HG03571 (cell line): ENCODE measurements at regions not wholly inside any gene's neighbourhood (a gene's known extent, or its start where the extent isn't known, plus 50 kb on each side); places are given as distances from the start of the nearest gene placed in this dataset.

Source experiments
- ATAC-seq: cut with Tn5 transposase; IDR thresholded peaks from one replicate; pipeline ENCODE4 v1.9.1; 2021; ENCODE audit not compliant: unreplicated experiment

GRCh38 chr16:80366023-80366422, 174.8 kb upstream of the DYNLRB2 start:
- no peak for ATAC-seq

DNA sequence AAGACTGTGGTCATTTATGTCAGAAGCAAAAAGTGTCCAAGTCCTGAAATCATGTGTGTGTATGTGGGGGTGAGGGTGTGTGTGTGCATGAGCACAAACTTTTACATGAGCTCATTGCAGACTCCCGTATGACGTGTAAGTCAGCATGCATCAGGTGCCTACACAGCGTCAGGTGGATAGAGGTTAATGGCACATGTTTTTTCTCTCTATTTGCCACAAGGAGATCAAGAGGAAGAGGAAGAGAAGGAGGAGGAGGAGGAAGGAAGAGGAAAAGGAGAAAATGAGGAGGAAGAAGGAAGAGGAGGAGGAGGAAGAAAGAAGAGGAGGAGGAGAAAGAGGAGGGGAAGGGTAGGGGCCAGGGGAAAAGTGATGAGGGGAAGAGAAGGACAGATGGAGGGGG, 178.0 kb upstream of the DYNLRB2 start:
- ATAC-seq = no peak

GRCh38 chr16:80356365-80356764, 184.4 kb upstream of the DYNLRB2 start:
- ATAC-seq = no peak

DNA sequence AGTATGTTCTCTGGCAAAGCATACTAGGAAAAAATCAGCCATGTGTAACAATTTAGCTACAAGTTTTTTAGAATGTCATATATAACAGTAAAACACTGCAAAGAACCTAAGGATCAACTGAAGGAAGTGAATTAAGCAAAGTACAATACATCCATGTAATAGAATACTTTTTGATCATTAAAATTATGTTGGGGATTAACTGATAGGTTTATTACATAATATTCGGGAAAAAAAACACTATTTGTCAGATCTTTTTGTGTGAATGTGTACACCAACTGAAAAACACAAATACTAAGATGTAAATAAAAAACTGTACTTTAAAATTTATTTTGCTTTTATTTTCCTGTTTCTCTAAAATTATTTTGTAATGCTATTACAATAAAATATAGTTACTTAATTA, 185.5 kb upstream of the DYNLRB2 start:
- ATAC-seq = no peak

DNA sequence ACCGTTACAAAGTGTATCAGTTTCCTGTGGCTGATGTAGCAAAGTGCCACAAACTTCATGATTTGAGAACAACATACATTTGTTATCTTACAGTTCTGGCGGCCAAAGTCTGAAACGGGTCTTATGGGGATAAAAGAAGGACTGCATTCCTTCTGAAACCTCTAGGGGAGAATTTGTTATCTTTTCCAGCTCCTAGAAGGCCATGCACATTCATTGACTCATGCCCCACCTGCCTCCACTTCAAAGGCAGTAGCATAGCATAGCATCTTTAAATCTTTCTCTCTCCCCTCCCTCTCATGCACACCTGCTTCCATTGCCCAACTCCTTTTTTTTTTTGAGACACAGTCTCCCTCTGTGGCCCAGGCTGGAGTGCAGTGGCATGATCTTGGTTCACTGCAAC, 190.7 kb upstream of the DYNLRB2 start:
- no peak for ATAC-seq

- ATAC-seq = no peak
Measured at GRCh38 chr16:80347900-80348299, 192.9 kb upstream of the DYNLRB2 start.

GRCh38 chr16:80347002-80347401, 193.8 kb upstream of the DYNLRB2 start:
- ATAC-seq = no peak

- ATAC-seq = peak; percentile 58
Measured at GRCh38 chr16:80346111-80346632, 194.6 kb upstream of the DYNLRB2 start.

GRCh38 chr16:80345701-80346100, 195.1 kb upstream of the DYNLRB2 start:
- ATAC-seq = no peak

- no peak for ATAC-seq
Measured at GRCh38 chr16:80344570-80344969, 196.2 kb upstream of the DYNLRB2 start.

- ATAC-seq = no peak
Measured at GRCh38 chr16:80341263-80341662, 199.5 kb upstream of the DYNLRB2 start.

DNA sequence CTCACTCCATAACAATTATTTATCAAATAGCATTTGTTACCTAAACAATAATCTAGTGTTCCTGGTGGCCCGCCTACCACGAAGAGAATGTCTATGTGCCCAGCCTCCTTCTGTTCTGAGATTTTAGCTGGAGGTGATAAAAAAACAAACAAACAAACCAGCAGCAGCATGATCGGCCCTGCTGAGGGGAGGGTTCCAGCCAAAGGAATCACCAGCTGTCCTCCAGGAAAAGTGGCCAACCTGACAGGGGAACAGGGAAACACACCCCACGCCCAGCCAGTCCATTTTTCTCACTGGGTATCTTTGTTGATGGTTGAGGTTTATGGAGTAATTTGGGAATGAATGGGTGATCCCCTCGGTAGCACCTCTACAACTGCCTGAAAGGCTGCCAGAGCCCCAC, 203.0 kb upstream of the DYNLRB2 start:
- ATAC-seq = no peak

DNA sequence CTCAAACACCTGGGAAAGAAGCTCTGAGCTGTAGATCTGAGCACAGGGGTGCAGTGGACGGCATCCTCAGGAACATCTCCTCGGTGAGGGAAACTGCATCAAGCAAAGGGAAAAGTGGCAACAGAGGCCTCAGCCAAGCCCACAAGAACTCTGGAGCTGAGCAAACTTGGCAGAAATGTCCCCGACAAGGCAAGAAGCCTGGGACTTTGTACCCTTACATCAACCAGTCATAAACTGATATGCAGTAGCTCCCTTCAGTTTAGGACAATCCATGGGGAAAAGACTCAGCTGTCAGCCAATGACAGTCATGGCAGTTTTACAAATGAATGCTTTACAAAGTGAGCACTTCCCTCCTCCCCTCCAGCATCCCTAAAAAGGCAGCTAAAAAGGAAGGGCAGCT, 210.0 kb upstream of the DYNLRB2 start:
- no peak for ATAC-seq

GRCh38 chr16:80330150-80330549, 210.6 kb upstream of the DYNLRB2 start:
- ATAC-seq = no peak

- no peak for ATAC-seq
Measured at GRCh38 chr16:80327740-80328139, 213.1 kb upstream of the DYNLRB2 start.

GRCh38 chr16:80324371-80324770, 216.4 kb upstream of the DYNLRB2 start:
- ATAC-seq = no peak

DNA sequence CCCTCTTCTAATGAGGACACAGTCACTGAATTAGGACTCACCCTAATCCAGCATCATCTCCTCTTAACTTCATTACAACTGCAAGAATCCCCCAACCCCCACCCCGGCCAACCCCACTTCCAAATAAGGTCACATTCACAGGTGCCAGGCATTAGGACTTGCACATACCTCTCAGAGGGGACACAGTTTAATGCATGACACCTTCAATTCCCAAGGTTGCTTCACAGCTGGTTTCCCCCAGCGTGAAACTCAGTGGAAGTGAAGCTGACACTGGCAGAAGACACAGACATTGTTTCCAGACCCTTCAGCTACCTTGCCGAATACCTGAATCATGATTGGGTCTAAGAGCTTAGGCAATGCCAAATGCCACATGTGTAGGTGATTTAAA, 217.0 kb upstream of the DYNLRB2 start:
- ATAC-seq = no peak

DNA sequence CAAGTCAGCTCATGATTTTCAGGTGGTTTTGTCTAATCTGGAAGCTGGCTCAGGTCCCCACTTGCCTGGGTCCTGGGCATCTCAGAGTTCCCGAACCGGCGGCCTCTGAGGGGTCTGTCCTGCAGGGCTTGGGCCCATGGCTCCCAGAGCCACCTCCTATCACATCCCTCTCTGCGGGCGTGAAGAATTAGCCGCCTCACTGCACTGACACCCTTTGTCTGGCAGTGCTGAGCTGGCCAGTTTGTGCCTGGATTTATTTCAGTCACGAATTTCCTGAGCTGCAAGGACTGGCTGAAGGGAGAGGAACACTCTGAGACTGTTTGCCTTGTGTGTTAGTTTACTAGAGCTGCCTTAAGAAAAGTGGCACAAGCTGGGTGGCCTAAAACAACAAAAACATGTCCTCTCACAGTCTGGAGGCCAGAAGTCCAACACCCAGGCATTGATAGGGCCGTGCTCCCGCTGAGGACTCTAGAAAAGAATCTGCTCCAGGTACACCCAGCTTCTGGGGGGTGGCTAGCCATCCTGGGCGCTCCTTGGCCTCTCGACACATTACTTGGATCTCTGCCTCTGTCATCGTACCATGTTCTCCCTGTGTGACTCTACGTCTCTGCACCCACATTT, 217.5 kb upstream of the DYNLRB2 start:
- no peak for ATAC-seq

DNA sequence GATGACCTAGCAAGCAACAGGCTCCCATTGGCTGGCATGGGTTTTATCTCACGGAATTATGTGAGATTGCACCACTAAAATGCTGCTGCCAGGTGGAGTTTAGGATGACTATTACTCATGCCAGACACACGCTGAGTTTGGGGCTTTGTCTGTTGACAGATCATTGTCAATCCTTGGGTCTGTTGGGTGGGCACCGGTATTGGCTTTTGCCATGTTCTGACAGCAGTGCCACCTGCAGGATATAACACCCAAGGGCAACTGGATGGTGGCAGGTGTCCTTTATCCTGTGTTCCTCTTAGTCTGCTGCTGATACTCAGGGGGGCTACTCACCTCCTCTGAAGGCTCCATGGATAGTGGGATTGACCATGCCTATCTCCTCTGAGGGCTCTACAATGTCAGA, 221.6 kb upstream of the DYNLRB2 start:
- ATAC-seq = no peak

DNA sequence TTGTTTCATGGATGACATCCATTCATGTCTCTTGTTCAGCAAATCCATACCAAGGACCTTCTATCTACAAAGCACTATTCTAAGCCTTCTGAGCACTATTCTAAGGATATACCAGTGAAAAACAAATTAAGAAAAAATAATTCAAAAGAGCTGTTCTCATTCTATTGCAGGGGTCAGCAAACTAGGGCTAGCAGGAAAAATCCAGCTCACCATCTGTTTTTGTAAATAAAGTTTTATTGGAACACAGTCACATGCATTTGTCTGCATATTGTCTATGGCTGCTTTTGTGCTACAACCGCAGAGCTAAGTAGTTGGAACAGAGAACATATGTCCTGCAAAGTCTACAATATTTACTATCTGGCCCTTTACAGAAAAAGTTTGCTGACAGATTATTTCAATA, 222.7 kb upstream of the DYNLRB2 start:
- ATAC-seq = no peak

- ATAC-seq = no peak
Measured at GRCh38 chr16:80317599-80318037, 223.2 kb upstream of the DYNLRB2 start.

DNA sequence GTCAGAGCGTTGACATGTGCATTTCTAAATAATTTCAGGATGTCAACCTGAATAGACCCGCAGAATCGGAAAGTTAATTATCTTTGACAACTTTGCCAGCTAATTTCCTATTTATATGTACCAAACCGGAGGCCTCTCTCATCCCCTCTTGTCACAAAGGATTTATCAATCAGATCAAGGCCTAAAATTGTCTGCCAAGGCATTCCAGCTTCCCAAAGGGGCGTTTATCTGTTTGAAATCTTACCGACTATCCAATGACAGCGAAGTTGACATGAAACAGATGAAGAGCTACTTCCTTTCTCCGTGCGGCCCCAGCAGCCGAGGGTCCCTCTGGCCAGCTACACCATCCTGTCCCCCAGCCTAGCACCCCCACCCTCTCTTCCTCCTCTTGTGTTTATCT, 223.7 kb upstream of the DYNLRB2 start:
- no peak for ATAC-seq

DNA sequence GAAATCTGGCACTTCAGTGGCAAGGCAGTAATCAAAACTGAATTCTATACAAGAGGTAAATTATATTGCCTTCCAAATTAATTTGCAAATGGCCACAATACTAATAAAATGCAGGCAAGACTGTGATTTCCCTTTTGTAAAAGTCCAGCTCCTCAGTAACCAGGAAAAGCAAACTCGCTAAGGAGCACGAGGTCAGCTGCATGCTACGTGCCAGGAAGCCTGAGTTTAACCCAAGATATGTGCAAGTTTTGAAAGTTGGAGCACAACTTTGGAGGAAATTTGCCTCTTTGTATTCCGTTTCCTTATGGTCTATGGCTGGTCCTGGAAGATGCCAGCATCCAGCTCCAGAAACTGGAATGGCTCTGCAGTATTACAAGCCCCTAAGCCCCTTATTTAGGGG, 226.8 kb upstream of the DYNLRB2 start:
- no peak for ATAC-seq
